ENCODE measurements at regions not wholly inside any gene's neighbourhood (a gene's known extent, or its start where the extent isn't known, plus 50 kb on each side); places are given as distances from the start of the nearest gene placed in this dataset.

GRCh38 chr2:180246268-180246667 lies 239.2 kb upstream of the CWC22 start:
- TF ChIP-seq CTCF (IDR thresholded peaks at IDR 0.05) (no peak), POLR2A (IDR thresholded peaks at IDR 0.05) (no peak)

All from Peyer's patch (tissue), 4 donors.